IPS DF 4.7 (cell line): ENCODE measurements at regions not wholly inside any gene's neighbourhood (a gene's known extent, or its start where the extent isn't known, plus 50 kb on each side); places are given as distances from the start of the nearest gene placed in this dataset.
"Not testable (repeated sequence)": the region's sequence is repeated elsewhere in the genome, so short reads cannot be mapped to it uniquely, and the experiment has no call there.

Experiments used
- DNase-seq: peaks from one replicate; pipeline ENCODE4 v3.0.0-alpha.2; 2013; ENCODE audit warnings: low spot score; ENCODE audit errors: extremely low read depth

GRCh38 chr6:159642995-159643394, 50.0 kb downstream of the SOD2 start:
- no peak for DNase-seq

- no peak for DNase-seq
Observed at GRCh38 chr6:159642481-159642880, 50.6 kb downstream of the SOD2 start.

GRCh38 chr6:159640722-159641482, 52.1 kb downstream of the SOD2 start:
- no peak for DNase-seq

GRCh38 chr6:159640322-159640721, 52.7 kb downstream of the SOD2 start:
- DNase-seq, result no peak

GRCh38 chr6:159639721-159640120, 53.3 kb downstream of the SOD2 start:
- no peak for DNase-seq

GRCh38 chr6:159633196-159633595, 59.8 kb downstream of the SOD2 start:
- DNase-seq, result no peak

- DNase-seq, result no peak
Observed at GRCh38 chr6:159631886-159632285, 61.2 kb downstream of the SOD2 start.

- no peak for DNase-seq
Observed at GRCh38 chr6:159627939-159628338, 65.1 kb downstream of the SOD2 start.

- not testable (repeated sequence) for DNase-seq
Observed at GRCh38 chr6:159626506-159626905, 66.5 kb downstream of the SOD2 start.

GRCh38 chr6:159623156-159623555, 69.9 kb downstream of the SOD2 start:
- DNase-seq, result no peak

- no peak for DNase-seq
Observed at GRCh38 chr6:159620947-159621346, 72.1 kb downstream of the SOD2 start.

- no peak for DNase-seq
Observed at GRCh38 chr6:159617444-159617843, 75.6 kb downstream of the SOD2 start.

GRCh38 chr6:159616456-159616855, 76.6 kb downstream of the SOD2 start:
- DNase-seq, result no peak

GRCh38 chr6:159615918-159616317, 77.1 kb downstream of the SOD2 start:
- DNase-seq, result no peak

- no peak for DNase-seq
Observed at GRCh38 chr6:159610881-159611280, 82.2 kb downstream of the SOD2 start.

GRCh38 chr6:159609652-159610178, 83.3 kb downstream of the SOD2 start:
- DNase-seq, result no peak

GRCh38 chr6:159608961-159609651, 83.9 kb downstream of the SOD2 start:
- DNase-seq, result peak; percentile 28

GRCh38 chr6:159606786-159607185, 86.3 kb downstream of the SOD2 start:
- no peak for DNase-seq

GRCh38 chr6:159604443-159604956, 88.5 kb downstream of the SOD2 start:
- no peak for DNase-seq

GRCh38 chr6:159602431-159603041, 90.5 kb downstream of the SOD2 start:
- DNase-seq, result no peak

- DNase-seq, result no peak
Observed at GRCh38 chr6:159601211-159601610, 91.8 kb downstream of the SOD2 start.

GRCh38 chr6:159595173-159595572, 97.9 kb downstream of the SOD2 start:
- no peak for DNase-seq
